HG02610 (cell line): ENCODE measurements at regions not wholly inside any gene's neighbourhood (a gene's known extent, or its start where the extent isn't known, plus 50 kb on each side); places are given as distances from the start of the nearest gene placed in this dataset.
"Not testable (repeated sequence)": the region's sequence is repeated elsewhere in the genome, so short reads cannot be mapped to it uniquely, and the experiment has no call there.

ENCODE experiments used
- ATAC-seq: cut with Tn5 transposase; IDR thresholded peaks from one replicate; pipeline ENCODE4 v1.9.1; 2021; ENCODE audit warnings: mild to moderate bottlenecking, moderate library complexity; ENCODE audit not compliant: unreplicated experiment

- ATAC-seq = no peak
Measured at GRCh38 chr1:61581251-61581650, 143.7 kb downstream of the TM2D1 start.

GRCh38 chr1:61580417-61580816 lies 144.5 kb downstream of the TM2D1 start:
- no peak for ATAC-seq

- ATAC-seq = no peak
Measured at GRCh38 chr1:61579802-61580201, 145.1 kb downstream of the TM2D1 start.

- no peak for ATAC-seq
Measured at GRCh38 chr1:61572046-61572445, 152.9 kb downstream of the TM2D1 start.

GRCh38 chr1:61570191-61570590 lies 154.8 kb downstream of the TM2D1 start:
- ATAC-seq = no peak

- no peak for ATAC-seq
Measured at GRCh38 chr1:61569303-61569621, 155.7 kb downstream of the TM2D1 start.

- no peak for ATAC-seq
Measured at GRCh38 chr1:61568460-61569302, 156.3 kb downstream of the TM2D1 start.

- no peak for ATAC-seq
Measured at GRCh38 chr1:61566177-61566576, 158.8 kb downstream of the TM2D1 start.

- no peak for ATAC-seq
Measured at GRCh38 chr1:61563611-61564010, 161.3 kb downstream of the TM2D1 start.

- ATAC-seq = no peak
Measured at GRCh38 chr1:61561666-61562065, 163.3 kb downstream of the TM2D1 start.

GRCh38 chr1:61560385-61560784 lies 164.6 kb downstream of the TM2D1 start:
- no peak for ATAC-seq

GRCh38 chr1:61556631-61557030 lies 168.3 kb downstream of the TM2D1 start:
- ATAC-seq = no peak

- ATAC-seq = no peak
Measured at GRCh38 chr1:61552630-61553305, 172.2 kb downstream of the TM2D1 start.

GRCh38 chr1:61547302-61547701 lies 177.6 kb downstream of the TM2D1 start:
- ATAC-seq = not testable (repeated sequence)

- ATAC-seq = not testable (repeated sequence)
Measured at GRCh38 chr1:61544870-61545269, 180.1 kb downstream of the TM2D1 start.

- ATAC-seq = not testable (repeated sequence)
Measured at GRCh38 chr1:61543498-61543897, 181.4 kb downstream of the TM2D1 start.

- ATAC-seq = no peak
Measured at GRCh38 chr1:61539720-61540462, 185.1 kb downstream of the TM2D1 start.

- no peak for ATAC-seq
Measured at GRCh38 chr1:61538228-61538627, 186.7 kb downstream of the TM2D1 start.

GRCh38 chr1:61536174-61537108 lies 188.5 kb downstream of the TM2D1 start:
- ATAC-seq = no peak

- ATAC-seq = no peak
Measured at GRCh38 chr1:61534847-61535246, 190.1 kb downstream of the TM2D1 start.

GRCh38 chr1:61533546-61533945 lies 191.4 kb downstream of the TM2D1 start:
- no peak for ATAC-seq
